C4-2B (cell line): ENCODE measurements at regions not wholly inside any gene's neighbourhood (a gene's known extent, or its start where the extent isn't known, plus 50 kb on each side); places are given as distances from the start of the nearest gene placed in this dataset.

Experiments
- CTCF ChIP-seq: fragments of 450-650 bp; conservative IDR thresholded peaks from 2 replicates; pipeline ENCODE4 v1.5.1; 2017; ENCODE audit warnings: mild to moderate bottlenecking
- ZFX ChIP-seq: fragments of 450-650 bp; IDR thresholded peaks from 2 replicates; pipeline ENCODE4 v1.6.1; 2017

DNA sequence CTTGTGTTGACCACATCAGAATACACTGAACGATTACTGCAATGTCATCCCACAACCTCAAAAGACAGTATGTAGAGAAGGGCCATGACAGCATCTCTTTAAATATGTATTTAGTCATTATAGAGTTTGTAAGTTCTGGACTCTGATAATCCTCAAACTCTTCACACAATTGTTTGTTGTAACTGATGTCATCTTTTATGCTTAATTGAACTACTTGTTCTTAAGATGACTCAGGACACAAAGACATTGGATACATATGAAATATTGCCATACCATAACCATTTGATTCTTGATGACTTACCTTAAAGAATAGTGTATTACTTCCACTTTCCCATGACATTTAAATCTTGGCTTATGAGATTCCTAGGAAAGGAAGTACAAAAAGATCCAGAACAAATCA is 347.6 kb downstream of the KLF5 start:
- TF ChIP-seq CTCF (no peak), ZFX (no peak)
